Fibroblast of lung (primary cell): ENCODE measurements at regions not wholly inside any gene's neighbourhood (a gene's known extent, or its start where the extent isn't known, plus 50 kb on each side); places are given as distances from the start of the nearest gene placed in this dataset.
A peak's percentile ranks its signal among the peaks of the same experiment; 100 is the strongest.

Experiments used
- DNase-seq, 2 donors: peaks; one replicate each; pipeline versions ENCODE4 v3.0.0 to v3.0.0-alpha.2; 2010; ENCODE audit warnings: low read depth in 2 of 2
- H2AFZ ChIP-seq: 2 replicates; pipeline ENCODE4 v1.5.1; 2012; ENCODE audit warnings: low read length, control low read depth, inconsistent platforms
- H3K27ac ChIP-seq: 2 replicates; pipeline ENCODE4 v1.5.1; 2011; ENCODE audit warnings: low read length, control low read depth; ENCODE audit not compliant: insufficient read depth
- H3K27me3 ChIP-seq: 2 replicates; pipeline ENCODE4 v1.5.1; 2011; ENCODE audit warnings: mild to moderate bottlenecking, low read length; ENCODE audit not compliant: control insufficient read depth, insufficient read depth
- H3K36me3 ChIP-seq: 2 replicates; pipeline ENCODE4 v1.5.1; 2011; ENCODE audit warnings: low read length; ENCODE audit not compliant: control insufficient read depth, insufficient read depth
- H3K4me1 ChIP-seq: 2 replicates; pipeline ENCODE4 v1.5.1; 2011; ENCODE audit warnings: low read length; ENCODE audit not compliant: control insufficient read depth, insufficient read depth; ENCODE audit errors: extremely low read depth
- H3K4me2 ChIP-seq: 2 replicates; pipeline ENCODE4 v1.5.1; 2011; ENCODE audit warnings: low read length, control low read depth; ENCODE audit not compliant: insufficient read depth; ENCODE audit errors: extremely low read depth
- H3K4me3 ChIP-seq, 4 experiments: fragments of 200-600 bp in 1 of 4; sonication (generic) in 1 of 4; replicated peaks in 1 of 4; 2 replicates each; pipeline ENCODE4 v1.5.1; 2011 to 2016; ENCODE audit warnings: low read length in 4 of 4, low read depth in 3 of 4, mild to moderate bottlenecking in 3 of 4, control low read depth in 2 of 4, inconsistent platforms in 1 of 4, mixed read lengths in 1 of 4; ENCODE audit not compliant: insufficient read depth in 1 of 4; ENCODE audit errors: control extremely low read depth in 1 of 4
- H3K79me2 ChIP-seq: 2 replicates; pipeline ENCODE4 v1.5.1; 2012; ENCODE audit warnings: mild to moderate bottlenecking, low read length, inconsistent platforms; ENCODE audit not compliant: control insufficient read depth, insufficient read depth
- H3K9ac ChIP-seq: 2 replicates; pipeline ENCODE4 v1.5.1; 2011; ENCODE audit warnings: mild to moderate bottlenecking, low read length, control low read depth; ENCODE audit not compliant: insufficient read depth
- H3K9me3 ChIP-seq: 2 replicates; pipeline ENCODE4 v1.5.1; 2012; ENCODE audit warnings: low read depth, low read length; ENCODE audit not compliant: control insufficient read depth, insufficient read depth
- H4K20me1 ChIP-seq: 2 replicates; pipeline ENCODE4 v1.5.1; 2011; ENCODE audit warnings: low read length; ENCODE audit not compliant: control insufficient read depth, insufficient read depth; ENCODE audit errors: extremely low read depth
- CTCF ChIP-seq, 2 donors: IDR thresholded peaks in 1 of 2; conservative IDR thresholded peaks in 1 of 2; 1 replicate in 1 of 2; 2 replicates in 1 of 2; pipeline ENCODE4 v1.5.1; 2011 to 2012; ENCODE audit warnings: low read length in 2 of 2, control low read depth in 1 of 2, inconsistent platforms in 1 of 2, low read depth in 1 of 2, mild to moderate bottlenecking in 1 of 2
- EZH2 ChIP-seq: IDR thresholded peaks from 2 replicates; pipeline ENCODE4 v1.5.1; 2012; ENCODE audit warnings: low read length, control low read depth, mild to moderate bottlenecking; ENCODE audit errors: missing control alignments

GRCh38 chr12:46884362-46884761, 58.6 kb upstream of the SLC38A4 start:
- Histone ChIP-seq H3K79me2 (no peaks in the 10 kb centered on the region), H3K4me2 (no peak overlapping the region), H3K9ac (no peak overlapping the region), H4K20me1 (no peaks in the 10 kb centered on the region), H2AFZ (no peak overlapping the region), H3K27ac (no peak overlapping the region), H3K36me3 (no peaks in the 10 kb centered on the region), H3K4me1 (no peaks in the 10 kb centered on the region), H3K9me3 (no peaks in the 10 kb centered on the region), H3K4me3 (no peak overlapping the region), H3K27me3 (no peaks in the 10 kb centered on the region)
- TF ChIP-seq EZH2 (no peak), CTCF (conservative IDR thresholded peaks at IDR 0.05 in 1 of 2, IDR thresholded peaks at IDR 0.05 in 1 of 2; ENCODE audit: low read depth in 1 of 2, low read length in 2 of 2) (no peak)
- DNase-seq = no peak

DNA sequence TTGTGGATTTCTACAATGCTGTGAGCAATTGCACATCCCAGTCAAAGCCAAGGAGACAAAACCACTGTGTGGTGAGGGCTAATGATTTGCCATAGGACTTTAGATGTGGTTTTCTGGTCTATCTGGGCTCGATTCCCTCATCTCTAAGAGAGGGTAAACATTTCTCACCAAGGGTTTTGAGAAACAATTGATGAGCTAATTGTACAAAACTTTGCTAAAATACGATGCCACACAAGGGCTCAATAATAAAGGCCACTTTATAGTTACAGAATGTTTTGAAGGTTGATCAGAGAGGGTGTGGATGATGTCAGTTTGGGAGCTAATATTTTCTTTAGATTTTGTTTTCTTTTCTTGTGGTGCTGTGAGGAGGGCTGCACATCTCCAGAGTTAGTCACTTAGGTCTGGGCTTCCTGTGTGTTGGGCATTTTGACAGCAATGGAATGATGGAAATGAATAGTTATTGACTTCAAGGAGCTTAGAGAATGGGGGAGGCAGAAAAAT, 60.8 kb upstream of the SLC38A4 start:
- Histone ChIP-seq H3K27me3 (no peaks in the 10 kb centered on the region), H3K27ac (no peak overlapping the region), H3K9ac (no peak overlapping the region), H3K4me2 (no peak overlapping the region), H3K79me2 (no peaks in the 10 kb centered on the region), H3K36me3 (no peaks in the 10 kb centered on the region), H3K4me3 (no peak overlapping the region), H3K4me1 (no peaks in the 10 kb centered on the region), H2AFZ (no peak overlapping the region), H3K9me3 (no peaks in the 10 kb centered on the region), H4K20me1 (no peaks in the 10 kb centered on the region)
- DNase-seq = peak in 1 of 2 donors; percentile 85
- TF ChIP-seq CTCF (conservative IDR thresholded peaks at IDR 0.05 in 1 of 2, IDR thresholded peaks at IDR 0.05 in 1 of 2; ENCODE audit: low read depth in 1 of 2, low read length in 2 of 2) (no peak), EZH2 (no peak)

DNA sequence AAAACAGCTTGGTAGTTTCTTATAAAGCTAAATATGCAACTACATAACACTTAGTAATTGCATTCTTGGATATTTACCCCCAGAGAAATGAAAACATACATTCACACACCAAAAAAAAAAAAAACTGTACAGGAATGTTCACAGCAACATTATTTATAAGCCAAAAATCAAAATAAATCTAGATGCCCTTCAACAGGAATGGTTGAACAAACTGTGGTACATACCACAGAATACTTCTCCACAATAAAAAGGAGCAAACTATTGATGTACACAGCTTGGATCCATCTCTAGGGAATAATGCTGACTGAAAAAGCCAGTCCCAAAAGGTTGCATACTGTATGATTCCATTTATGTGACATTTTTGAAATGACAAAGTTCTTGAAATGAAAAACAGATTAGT, 62.1 kb upstream of the SLC38A4 start:
- no peaks in the 10 kb centered on the region for H3K36me3 ChIP-seq
- H3K4me3 ChIP-seq = no peak overlapping the region
- H3K4me1 ChIP-seq = no peaks in the 10 kb centered on the region
- no peak for DNase-seq
- no peaks in the 10 kb centered on the region for H3K27me3 ChIP-seq
- no peaks in the 10 kb centered on the region for H3K79me2 ChIP-seq
- H3K9me3 ChIP-seq = no peaks in the 10 kb centered on the region
- no peak overlapping the region for H3K9ac ChIP-seq
- no peak overlapping the region for H2AFZ ChIP-seq
- H3K4me2 ChIP-seq = no peak overlapping the region
- no peak overlapping the region for H3K27ac ChIP-seq
- TF ChIP-seq CTCF (conservative IDR thresholded peaks at IDR 0.05 in 1 of 2, IDR thresholded peaks at IDR 0.05 in 1 of 2; ENCODE audit: low read depth in 1 of 2, low read length in 2 of 2) (no peak), EZH2 (no peak)
- no peaks in the 10 kb centered on the region for H4K20me1 ChIP-seq
